WTC11 (cell line): ENCODE measurements at regions not wholly inside any gene's neighbourhood (a gene's known extent, or its start where the extent isn't known, plus 50 kb on each side); places are given as distances from the start of the nearest gene placed in this dataset.

Source experiments
- ATAC-seq: fragments of 200-7000 bp; cut with Tn5 transposase; 2 replicates; pipeline ENCODE4 v1.10.0; 2021; ENCODE audit warnings: mild to moderate bottlenecking, moderate library complexity
- CTCF ChIA-PET: fragments of 300-600 bp; sonication (Branson Sonifier 250); formaldehyde crosslinking; loops from one replicate; lab custom pipeline; 2021; ENCODE audit warnings: antibody characterized with exemption; lab: Charles Lee
- POLR2A ChIA-PET: fragments of 350-600 bp; sonication (Branson Sonifier 250); formaldehyde crosslinking; loops from one replicate; lab custom pipeline; 2021; ENCODE audit warnings: antibody characterized with exemption; lab: Charles Lee
- DNase-seq: peaks from one replicate; pipeline ENCODE4 v3.0.0; 2021; ENCODE audit warnings: low spot score
- H3K27ac Mint-ChIP-seq: 2 replicates; pipeline ENCODE4 v1.8.0; 2021; ENCODE audit warnings: mixed read lengths
- H3K27me3 Mint-ChIP-seq: 2 replicates; pipeline ENCODE4 v1.8.0; 2021; ENCODE audit warnings: low read depth, mild to moderate bottlenecking, moderate library complexity, mixed read lengths
- H3K36me3 Mint-ChIP-seq: 2 replicates; pipeline ENCODE4 v1.8.0; 2021; ENCODE audit warnings: mixed read lengths
- H3K4me1 Mint-ChIP-seq: 2 replicates; pipeline ENCODE4 v1.8.0; 2022; ENCODE audit warnings: mixed read lengths
- H3K4me3 Mint-ChIP-seq: 2 replicates; pipeline ENCODE4 v1.8.0; 2021; ENCODE audit warnings: mild to moderate bottlenecking, moderate library complexity, mixed read lengths
- H3K9me3 Mint-ChIP-seq: 2 replicates; pipeline ENCODE4 v1.8.0; 2021; ENCODE audit warnings: mixed read lengths
- ARID4B ChIP-seq: sonication (generic); formaldehyde crosslinking; IDR thresholded peaks from 2 replicates; pipeline ENCODE4 v1.8.0; 2023; ENCODE audit warnings: missing genetic modification reagents, mild to moderate bottlenecking, borderline replicate concordance
- ATF1 ChIP-seq: sonication (generic); formaldehyde crosslinking; IDR thresholded peaks from 2 replicates; pipeline ENCODE4 v1.8.1; 2023; ENCODE audit warnings: mild to moderate bottlenecking, moderate library complexity, missing genetic modification reagents
- CREM ChIP-seq: sonication (generic); formaldehyde crosslinking; IDR thresholded peaks from 2 replicates; pipeline ENCODE4 v1.8.1; 2022; ENCODE audit warnings: mild to moderate bottlenecking, missing genetic modification reagents, moderate library complexity
- FOXP1 ChIP-seq: sonication (generic); formaldehyde crosslinking; IDR thresholded peaks from 2 replicates; pipeline ENCODE4 v1.8.0; 2022; ENCODE audit warnings: missing genetic modification reagents, mild to moderate bottlenecking, moderate library complexity, borderline replicate concordance
- GTF2I ChIP-seq: fragments of 250-450 bp; sonication (Bioruptor Pico); conservative IDR thresholded peaks from 2 replicates; pipeline ENCODE4 v1.4.0; 2021; ENCODE audit warnings: mild to moderate bottlenecking
- MYBL2 ChIP-seq: sonication (generic); formaldehyde crosslinking; IDR thresholded peaks from 2 replicates; pipeline ENCODE4 v1.8.1; 2023; ENCODE audit warnings: mild to moderate bottlenecking, moderate library complexity, missing genetic modification reagents
- NR3C1 ChIP-seq: sonication (generic); formaldehyde crosslinking; conservative IDR thresholded peaks from 2 replicates; pipeline ENCODE4 v1.8.1; 2023; ENCODE audit warnings: low read depth, mild to moderate bottlenecking, missing genetic modification reagents
- TP53 ChIP-seq: sonication (generic); formaldehyde crosslinking; IDR thresholded peaks from 2 replicates; pipeline ENCODE4 v1.8.1; 2023; ENCODE audit warnings: mild to moderate bottlenecking, missing genetic modification reagents
- ZNF121 ChIP-seq: sonication (generic); formaldehyde crosslinking; IDR thresholded peaks from 2 replicates; pipeline ENCODE4 v1.8.0; 2023; ENCODE audit warnings: missing genetic modification reagents
- ZNF281 ChIP-seq: sonication (generic); formaldehyde crosslinking; IDR thresholded peaks from 2 replicates; pipeline ENCODE4 v1.8.0; 2023; ENCODE audit warnings: mild to moderate bottlenecking, missing genetic modification reagents
- ZNF317 ChIP-seq: sonication (generic); formaldehyde crosslinking; IDR thresholded peaks from 2 replicates; pipeline ENCODE4 v1.8.1; 2023; ENCODE audit warnings: low read depth, mild to moderate bottlenecking, moderate library complexity, missing genetic modification reagents, borderline replicate concordance
- ZNF532 ChIP-seq: fragments of 250-450 bp; sonication (Bioruptor Pico); IDR thresholded peaks from 2 replicates; pipeline ENCODE4 v1.9.0; 2021; ENCODE audit warnings: mild to moderate bottlenecking, borderline replicate concordance

GRCh38 chr2:8171608-8172007, 510.2 kb upstream of the ID2 start:
- Mint-ChIP-seq H3K4me3 (no peak overlapping the region), H3K9me3 (peaks cover 3% of the 10 kb centered on the region; the same call in 1 of the 2 replicates), H3K27me3 (no peaks in the 10 kb centered on the region; the same call in 1 of the 2 replicates), H3K36me3 (no peaks in the 10 kb centered on the region), H3K27ac (no peak overlapping the region), H3K4me1 (peaks cover 28% of the 10 kb centered on the region)
- TF ChIP-seq FOXP1 (CRISPR knock-in tag): no peak
- no peak for TF ChIP-seq ZNF121
- TF ChIP-seq ATF1 (CRISPR knock-in tag): no peak
- TF ChIP-seq ZNF317 (CRISPR knock-in tag): no peak
- ATAC-seq: no peak
- DNase-seq: no peak
- ChIA-PET CTCF (no interaction called here), POLR2A (no interaction called here)

GRCh38 chr2:8172661-8173060, 509.2 kb upstream of the ID2 start:
- CTCF ChIA-PET: no interaction called here

More at GRCh38 chr2:8172661-8173060, 509.2 kb upstream of the ID2 start:
- peaks cover 3% of the 10 kb centered on the region; the same call in 1 of the 2 replicates for H3K9me3 Mint-ChIP-seq
- DNase-seq (no peak), ATAC-seq (no peak)
- no peak overlapping the region for H3K4me3 Mint-ChIP-seq
- H3K4me1 Mint-ChIP-seq: peaks cover 28% of the 10 kb centered on the region
- POLR2A ChIA-PET: no interaction called here
- H3K27me3 Mint-ChIP-seq: no peaks in the 10 kb centered on the region; the same call in 1 of the 2 replicates
- H3K36me3 Mint-ChIP-seq: no peaks in the 10 kb centered on the region
- TF ChIP-seq NR3C1 (CRISPR knock-in tag): no peak
- TF ChIP-seq MYBL2 (CRISPR knock-in tag): no peak
- no peak for TF ChIP-seq CREM
- TF ChIP-seq ZNF281 (CRISPR knock-in tag): no peak
- no peak for TF ChIP-seq ZNF532
- TF ChIP-seq ARID4B (CRISPR knock-in tag): no peak
- TF ChIP-seq GTF2I (CRISPR knock-in tag): no peak
- no peak for TF ChIP-seq TP53
- H3K27ac Mint-ChIP-seq: no peak overlapping the region
